Keratinocyte (primary cell): ENCODE measurements at regions not wholly inside any gene's neighbourhood (a gene's known extent, or its start where the extent isn't known, plus 50 kb on each side); places are given as distances from the start of the nearest gene placed in this dataset.
A peak's percentile ranks its signal among the peaks of the same experiment; 100 is the strongest.

Source experiments
- DNase-seq: peaks from one replicate; pipeline ENCODE4 v3.0.0-alpha.2; 2011; ENCODE audit warnings: low read depth, missing footprints, low spot score
- FAIRE-seq: peaks from 2 replicates; lab custom pipeline; 2011; peaks lifted over from hg19 to GRCh38; lab: Jason Lieb, UNC
- H2AFZ ChIP-seq: 2 replicates; pipeline ENCODE4 v1.6.0; 2012; ENCODE audit warnings: low read length, control low read depth, inconsistent platforms; ENCODE audit not compliant: control insufficient read depth
- H3K27ac ChIP-seq: 2 replicates; pipeline ENCODE4 v1.5.1; 2011; ENCODE audit warnings: low read length; ENCODE audit not compliant: control insufficient read depth, insufficient read depth
- H3K27me3 ChIP-seq: 3 replicates; pipeline ENCODE4 v1.6.0; 2011; ENCODE audit warnings: low read length; ENCODE audit not compliant: control insufficient read depth, insufficient read depth; ENCODE audit errors: extremely low read depth
- H3K36me3 ChIP-seq, 2 experiments: 2 replicates in 1 of 2; 3 replicates in 1 of 2; pipeline ENCODE4 v1.5.1; 2011; ENCODE audit warnings: low read length in 2 of 2, mild to moderate bottlenecking in 1 of 2; ENCODE audit not compliant: control insufficient read depth in 2 of 2, insufficient read depth in 2 of 2; ENCODE audit errors: extremely low read depth in 1 of 2
- H3K4me1 ChIP-seq: 3 replicates; pipeline ENCODE4 v1.5.1; 2011; ENCODE audit warnings: low read length; ENCODE audit not compliant: control insufficient read depth, insufficient read depth; ENCODE audit errors: extremely low read depth
- H3K4me2 ChIP-seq: 3 replicates; pipeline ENCODE4 v1.6.0; 2011; ENCODE audit warnings: low read depth, low read length; ENCODE audit not compliant: control insufficient read depth, insufficient read depth; ENCODE audit errors: extremely low read depth
- H3K4me3 ChIP-seq, 3 experiments: fragments of 200-600 bp in 1 of 3; sonication (generic) in 1 of 3; 2 replicates in 2 of 3; 3 replicates in 1 of 3; pipeline ENCODE4 v1.5.1; 2011 to 2016; ENCODE audit warnings: low read length in 3 of 3, mild to moderate bottlenecking in 3 of 3, control low read depth in 2 of 3, inconsistent platforms in 1 of 3, low read depth in 1 of 3, mixed read lengths in 1 of 3, mixed run types in 1 of 3, moderate library complexity in 1 of 3; ENCODE audit not compliant: control insufficient read depth in 2 of 3, insufficient read depth in 2 of 3; ENCODE audit errors: extremely low read depth in 1 of 3
- H3K79me2 ChIP-seq: 2 replicates; pipeline ENCODE4 v1.6.0; 2012; ENCODE audit warnings: low read length; ENCODE audit not compliant: control insufficient read depth, insufficient read depth
- H3K9ac ChIP-seq: 3 replicates; pipeline ENCODE4 v1.6.0; 2011; ENCODE audit warnings: low read length; ENCODE audit not compliant: control insufficient read depth, insufficient read depth; ENCODE audit errors: extremely low read depth
- H3K9me1 ChIP-seq: 3 replicates; pipeline ENCODE4 v1.6.0; 2011; ENCODE audit warnings: low read length; ENCODE audit not compliant: control insufficient read depth, insufficient read depth; ENCODE audit errors: extremely low read depth
- H3K9me3 ChIP-seq: 2 replicates; pipeline ENCODE4 v1.5.1; 2012; ENCODE audit warnings: low read depth, low read length; ENCODE audit not compliant: control insufficient read depth
- H4K20me1 ChIP-seq: 3 replicates; pipeline ENCODE4 v1.6.0; 2011; ENCODE audit warnings: low read length; ENCODE audit not compliant: control insufficient read depth, insufficient read depth; ENCODE audit errors: extremely low read depth
- EZH2 ChIP-seq: IDR thresholded peaks from one replicate; pipeline ENCODE4 v1.6.1; 2012; ENCODE audit warnings: inconsistent platforms, mild to moderate bottlenecking, low read length, moderate library complexity
- dilution Hi-C: fragments of 300-500 bp; cut with MboI; formaldehyde crosslinking; loops from one replicate; pipeline ENCODE4 v1.7.0; 2020; ENCODE audit warnings: low sequenced_read_pairs; ENCODE audit not compliant: extremely low pct_ligation_motif_present
- TF ChIP-seq, protein P1 (sequence below), 3 experiments: IDR thresholded peaks in 1 of 3; conservative IDR thresholded peaks in 1 of 3; optimal IDR thresholded peaks in 1 of 3; 2 replicates in 2 of 3; 3 replicates in 1 of 3; pipeline versions ENCODE3 to v1.5.1; 2011; ENCODE audit warnings: low read length in 3 of 3, mild to moderate bottlenecking in 3 of 3, moderate library complexity in 2 of 3, control low read depth in 1 of 3, inconsistent platforms in 1 of 3; ENCODE audit not compliant: insufficient read depth in 2 of 3; ENCODE audit errors: extremely low read depth in 1 of 3

DNA sequence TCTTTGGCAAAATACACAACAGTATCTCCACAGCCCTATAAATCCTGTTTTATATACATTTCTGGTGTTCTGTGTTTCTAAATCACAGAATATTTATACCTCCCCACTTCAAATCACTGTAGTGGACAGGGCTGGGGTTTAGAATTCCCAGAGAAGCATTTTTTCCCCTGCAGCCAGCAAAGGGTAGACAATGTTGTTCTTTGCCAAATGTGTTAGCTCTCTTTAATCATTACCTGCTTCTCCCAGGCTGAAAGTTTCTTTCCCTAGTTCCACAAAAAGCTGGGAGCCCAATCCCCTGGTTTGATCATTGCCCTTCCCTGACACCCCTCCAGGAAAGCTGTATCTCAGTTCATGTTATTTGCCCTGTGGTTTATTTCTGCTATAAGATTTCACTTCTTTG, 520.0 kb upstream of the SPHKAP start:
- H3K36me3 ChIP-seq: no peaks in the 10 kb centered on the region
- H2AFZ ChIP-seq: no peak overlapping the region
- H3K9me3 ChIP-seq: no peaks in the 10 kb centered on the region
- H3K4me2 ChIP-seq: no peak overlapping the region
- no peak overlapping the region for H3K9ac ChIP-seq
- no peak overlapping the region for H3K4me3 ChIP-seq
- no peaks in the 10 kb centered on the region for H4K20me1 ChIP-seq
- no peaks in the 10 kb centered on the region for H3K9me1 ChIP-seq
- H3K27me3 ChIP-seq: no peaks in the 10 kb centered on the region
- no peak for FAIRE-seq
- no peak for DNase-seq
- TF ChIP-seq EZH2: no peak
- TF ChIP-seq, protein P1, sequence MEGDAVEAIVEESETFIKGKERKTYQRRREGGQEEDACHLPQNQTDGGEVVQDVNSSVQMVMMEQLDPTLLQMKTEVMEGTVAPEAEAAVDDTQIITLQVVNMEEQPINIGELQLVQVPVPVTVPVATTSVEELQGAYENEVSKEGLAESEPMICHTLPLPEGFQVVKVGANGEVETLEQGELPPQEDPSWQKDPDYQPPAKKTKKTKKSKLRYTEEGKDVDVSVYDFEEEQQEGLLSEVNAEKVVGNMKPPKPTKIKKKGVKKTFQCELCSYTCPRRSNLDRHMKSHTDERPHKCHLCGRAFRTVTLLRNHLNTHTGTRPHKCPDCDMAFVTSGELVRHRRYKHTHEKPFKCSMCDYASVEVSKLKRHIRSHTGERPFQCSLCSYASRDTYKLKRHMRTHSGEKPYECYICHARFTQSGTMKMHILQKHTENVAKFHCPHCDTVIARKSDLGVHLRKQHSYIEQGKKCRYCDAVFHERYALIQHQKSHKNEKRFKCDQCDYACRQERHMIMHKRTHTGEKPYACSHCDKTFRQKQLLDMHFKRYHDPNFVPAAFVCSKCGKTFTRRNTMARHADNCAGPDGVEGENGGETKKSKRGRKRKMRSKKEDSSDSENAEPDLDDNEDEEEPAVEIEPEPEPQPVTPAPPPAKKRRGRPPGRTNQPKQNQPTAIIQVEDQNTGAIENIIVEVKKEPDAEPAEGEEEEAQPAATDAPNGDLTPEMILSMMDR (optimal IDR thresholded peaks at IDR 0.05 in 1 of 3, IDR thresholded peaks at IDR 0.05 in 1 of 3, conservative IDR thresholded peaks at IDR 0.05 in 1 of 3; ENCODE audit: extremely low read depth in 1 of 3, insufficient read depth in 2 of 3, low read length in 3 of 3): no peak
- H3K27ac ChIP-seq: no peak overlapping the region
- dilution Hi-C loops: no loop called here
- H3K79me2 ChIP-seq: no peaks in the 10 kb centered on the region
- H3K4me1 ChIP-seq: peaks cover 7% of the 10 kb centered on the region

DNA sequence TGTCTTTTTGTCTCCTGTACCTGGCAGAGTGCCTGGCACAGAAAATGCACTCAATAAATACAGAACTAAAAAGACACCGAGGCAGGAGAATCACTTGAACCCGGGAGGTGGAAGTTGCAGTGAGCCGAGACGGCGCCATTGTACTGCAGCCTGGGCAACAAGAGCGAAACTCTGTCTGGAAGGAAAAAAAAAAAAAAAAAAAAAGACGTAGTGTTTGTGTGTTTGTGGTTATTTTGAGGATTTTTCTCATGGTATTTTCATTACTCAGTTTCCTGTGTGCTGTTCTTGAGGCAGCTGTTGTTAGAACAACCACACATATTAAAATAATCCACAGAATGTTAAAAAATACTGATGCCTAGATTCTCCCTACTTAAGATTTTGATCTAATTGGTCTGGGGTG, 519.2 kb upstream of the SPHKAP start:
- no peaks in the 10 kb centered on the region for H3K79me2 ChIP-seq
- H3K9me3 ChIP-seq: no peaks in the 10 kb centered on the region
- H3K36me3 ChIP-seq: no peaks in the 10 kb centered on the region
- peak overlapping the region; percentile 2 for H3K27ac ChIP-seq
- H3K9me1 ChIP-seq: no peaks in the 10 kb centered on the region
- DNase-seq: no peak
- H3K4me3 ChIP-seq: no peak overlapping the region
- no peak overlapping the region for H3K9ac ChIP-seq
- peak overlapping the region; percentile 30 for H2AFZ ChIP-seq
- TF ChIP-seq, protein P1 (optimal IDR thresholded peaks at IDR 0.05 in 1 of 3, IDR thresholded peaks at IDR 0.05 in 1 of 3, conservative IDR thresholded peaks at IDR 0.05 in 1 of 3; ENCODE audit: extremely low read depth in 1 of 3, insufficient read depth in 2 of 3, low read length in 3 of 3): no peak
- TF ChIP-seq EZH2: no peak
- H3K4me2 ChIP-seq: no peak overlapping the region
- no peaks in the 10 kb centered on the region for H3K27me3 ChIP-seq
- dilution Hi-C loops: no loop called here
- H4K20me1 ChIP-seq: no peaks in the 10 kb centered on the region
- FAIRE-seq: no peak
- H3K4me1 ChIP-seq: peaks cover 7% of the 10 kb centered on the region
